Stomach smooth muscle (tissue), 2 donors: ENCODE measurements at regions not wholly inside any gene's neighbourhood (a gene's known extent, or its start where the extent isn't known, plus 50 kb on each side); places are given as distances from the start of the nearest gene placed in this dataset.

Source experiments
- H3K27ac ChIP-seq: one replicate; pipeline ENCODE4 v1.7.0; 2013; ENCODE audit warnings: mild to moderate bottlenecking, low read length, inconsistent platforms
- H3K27me3 ChIP-seq, 2 donors: one replicate each; pipeline ENCODE4 v1.7.0; 2013; ENCODE audit warnings: low read length in 2 of 2; ENCODE audit not compliant: insufficient read depth in 2 of 2, control insufficient read depth in 1 of 2
- H3K36me3 ChIP-seq, 2 donors: one replicate each; pipeline ENCODE4 v1.7.0; 2013; ENCODE audit warnings: low read length in 2 of 2; ENCODE audit not compliant: control insufficient read depth in 2 of 2, insufficient read depth in 2 of 2
- H3K4me1 ChIP-seq: one replicate; pipeline ENCODE4 v1.7.0; 2013; ENCODE audit warnings: low read length; ENCODE audit not compliant: control insufficient read depth, insufficient read depth
- H3K4me3 ChIP-seq, 2 donors: one replicate each; pipeline ENCODE4 v1.7.0; 2013; ENCODE audit warnings: low read length in 2 of 2
- H3K9ac ChIP-seq, 2 donors: one replicate each; pipeline ENCODE4 v1.7.0; 2013; ENCODE audit warnings: low read length in 2 of 2, mild to moderate bottlenecking in 1 of 2
- H3K9me3 ChIP-seq, 2 donors: one replicate each; pipeline ENCODE4 v1.7.0; 2013; ENCODE audit warnings: low read length in 2 of 2; ENCODE audit not compliant: control insufficient read depth in 2 of 2
- donor health status: healthy.
- donor health status: Pancreatic carcinoma.

DNA sequence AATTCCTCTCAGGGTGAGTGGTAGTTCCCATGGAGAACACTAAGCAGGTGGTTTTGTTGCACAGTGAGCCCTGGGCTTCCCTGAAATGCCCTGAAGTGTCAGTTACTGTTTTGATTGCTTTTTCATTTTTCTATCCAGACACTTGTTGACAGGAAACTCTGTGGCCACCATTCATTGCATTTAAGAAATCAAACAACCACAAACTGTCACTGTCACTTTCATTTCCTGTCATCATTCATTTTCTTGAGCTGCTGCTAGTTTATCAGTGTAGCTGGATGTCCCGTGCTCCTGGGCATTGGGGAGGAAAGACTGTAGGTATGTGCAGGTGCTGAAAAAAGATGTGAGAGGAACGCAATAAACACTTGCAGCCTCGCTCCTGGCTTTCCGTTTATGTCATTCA lies 891.6 kb upstream of the ZEB2 start:
- Histone ChIP-seq H3K9ac (no peak overlapping the region), H3K4me3 (no peak overlapping the region), H3K27me3 (no peaks in the 10 kb centered on the region), H3K36me3 (no peaks in the 10 kb centered on the region), H3K9me3 (no peaks in the 10 kb centered on the region), H3K27ac (no peak overlapping the region), H3K4me1 (no peaks in the 10 kb centered on the region)

DNA sequence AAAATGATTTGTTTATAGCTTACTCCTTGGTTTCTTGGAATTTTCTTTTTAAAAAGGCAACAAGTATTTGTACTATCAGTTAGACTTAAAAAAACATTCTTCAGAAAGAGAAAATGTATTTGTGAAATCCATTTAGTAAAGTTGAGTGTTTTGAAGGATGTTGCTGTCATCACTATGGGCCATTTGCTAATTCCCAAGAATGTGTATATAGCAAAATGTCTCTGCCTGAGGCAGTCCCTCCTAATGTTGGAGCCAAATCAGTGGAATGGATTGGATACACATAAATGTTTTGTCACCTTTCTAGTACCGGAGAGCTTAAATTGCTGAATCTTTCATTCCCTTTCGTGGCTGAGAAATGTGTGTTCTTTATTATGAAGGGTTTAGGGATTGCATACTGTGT lies 890.2 kb upstream of the ZEB2 start:
- no peaks in the 10 kb centered on the region for H3K4me1 ChIP-seq
- H3K9ac ChIP-seq: no peak overlapping the region
- no peaks in the 10 kb centered on the region for H3K27me3 ChIP-seq
- no peaks in the 10 kb centered on the region for H3K9me3 ChIP-seq
- no peak overlapping the region for H3K27ac ChIP-seq
- no peaks in the 10 kb centered on the region for H3K36me3 ChIP-seq
- no peak overlapping the region for H3K4me3 ChIP-seq

DNA sequence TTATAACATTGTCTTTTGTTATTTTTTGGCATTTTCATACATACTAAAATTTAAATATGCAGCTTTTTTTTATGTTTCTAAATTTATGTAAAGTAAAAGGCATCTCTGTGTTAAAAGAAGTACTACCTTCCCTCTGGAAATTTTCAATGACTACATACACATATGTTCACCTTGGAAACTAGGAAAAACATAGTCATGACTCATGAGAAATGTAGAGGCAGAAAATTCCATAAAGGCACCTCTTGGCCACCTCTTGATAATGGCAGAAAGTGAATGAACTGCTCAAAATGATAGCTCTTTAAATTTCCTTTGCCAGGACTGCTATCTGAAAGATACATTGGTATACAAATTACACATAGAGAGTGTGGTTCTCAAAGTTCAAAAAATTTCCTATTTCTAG lies 889.1 kb upstream of the ZEB2 start:
- Histone ChIP-seq H3K36me3 (no peaks in the 10 kb centered on the region), H3K4me3 (no peak overlapping the region), H3K9me3 (no peaks in the 10 kb centered on the region), H3K27ac (no peak overlapping the region), H3K27me3 (no peaks in the 10 kb centered on the region), H3K9ac (no peak overlapping the region), H3K4me1 (no peaks in the 10 kb centered on the region)

DNA sequence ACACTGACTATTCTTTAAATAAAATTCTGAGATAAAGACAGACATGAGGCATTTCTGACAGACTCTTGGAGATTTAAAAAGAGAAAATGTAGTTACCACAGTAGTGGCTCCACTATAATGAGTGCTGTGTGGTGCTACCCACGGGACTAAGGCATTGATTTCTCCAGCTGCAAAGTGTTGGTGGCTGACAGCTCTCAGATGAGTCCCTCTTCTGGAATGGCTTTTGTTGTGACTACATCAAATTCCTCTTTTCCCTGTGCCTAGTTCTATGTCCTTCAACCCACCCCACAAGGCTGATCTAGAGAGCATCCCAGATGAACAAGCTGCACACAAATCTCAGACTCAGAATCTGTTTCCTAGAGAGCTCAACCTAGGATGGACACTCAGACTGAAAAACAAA lies 884.8 kb upstream of the ZEB2 start:
- no peaks in the 10 kb centered on the region for H3K36me3 ChIP-seq
- H3K9ac ChIP-seq: no peak overlapping the region
- H3K9me3 ChIP-seq: no peaks in the 10 kb centered on the region
- no peak overlapping the region for H3K4me3 ChIP-seq
- no peak overlapping the region for H3K27ac ChIP-seq
- no peaks in the 10 kb centered on the region for H3K27me3 ChIP-seq
- H3K4me1 ChIP-seq: no peaks in the 10 kb centered on the region

DNA sequence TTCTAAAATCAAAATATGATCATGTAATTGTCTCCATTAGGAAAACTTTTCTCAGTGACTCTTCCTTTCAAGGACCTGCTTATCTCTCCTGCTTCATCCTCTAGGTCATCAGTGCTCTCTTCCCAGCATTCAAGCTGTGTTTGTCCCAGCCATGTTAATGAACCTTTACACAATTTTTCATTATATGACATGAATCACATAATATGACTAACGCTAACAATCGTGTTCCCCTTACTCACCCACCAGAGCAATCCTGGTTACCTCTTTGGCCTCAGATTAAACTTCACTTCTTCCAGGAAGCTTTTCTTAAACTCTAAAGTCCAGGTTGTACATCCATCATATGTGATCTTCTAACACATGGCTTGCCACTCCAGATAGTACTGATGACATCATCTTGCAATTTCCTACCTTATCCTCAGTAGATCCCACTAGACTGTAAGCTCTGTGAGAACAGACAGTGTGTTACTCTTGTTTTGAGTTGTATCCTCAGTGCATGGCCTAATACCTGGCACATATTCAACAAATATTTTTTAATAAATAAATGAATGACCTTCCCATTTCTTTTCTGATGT lies 882.9 kb upstream of the ZEB2 start:
- H3K36me3 ChIP-seq: no peaks in the 10 kb centered on the region
- H3K9ac ChIP-seq: no peak overlapping the region
- H3K4me3 ChIP-seq: no peak overlapping the region
- no peaks in the 10 kb centered on the region for H3K4me1 ChIP-seq
- no peak overlapping the region for H3K27ac ChIP-seq
- no peaks in the 10 kb centered on the region for H3K9me3 ChIP-seq
- no peaks in the 10 kb centered on the region for H3K27me3 ChIP-seq

DNA sequence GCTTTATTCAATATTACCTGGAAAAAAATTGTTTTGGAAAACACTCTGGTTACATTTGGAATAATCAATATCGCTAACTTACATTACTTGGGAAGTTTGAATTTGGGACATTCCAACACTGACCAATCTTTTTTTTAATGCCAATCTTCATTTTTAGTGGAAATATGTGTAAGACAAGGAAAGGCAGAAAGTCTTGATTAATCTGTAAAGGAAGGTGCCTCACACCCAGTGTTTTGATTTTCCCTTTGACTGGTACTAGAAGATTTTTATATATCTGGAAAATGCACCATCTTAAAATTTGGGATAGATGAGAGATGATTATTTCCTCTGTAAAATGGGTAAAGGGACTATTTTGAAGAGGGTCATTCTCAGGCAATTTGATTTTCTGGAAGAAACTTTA lies 879.2 kb upstream of the ZEB2 start:
- Histone ChIP-seq H3K27ac (no peak overlapping the region), H3K9ac (no peak overlapping the region), H3K27me3 (no peaks in the 10 kb centered on the region), H3K36me3 (no peaks in the 10 kb centered on the region), H3K4me1 (no peaks in the 10 kb centered on the region), H3K9me3 (no peaks in the 10 kb centered on the region), H3K4me3 (no peak overlapping the region)

DNA sequence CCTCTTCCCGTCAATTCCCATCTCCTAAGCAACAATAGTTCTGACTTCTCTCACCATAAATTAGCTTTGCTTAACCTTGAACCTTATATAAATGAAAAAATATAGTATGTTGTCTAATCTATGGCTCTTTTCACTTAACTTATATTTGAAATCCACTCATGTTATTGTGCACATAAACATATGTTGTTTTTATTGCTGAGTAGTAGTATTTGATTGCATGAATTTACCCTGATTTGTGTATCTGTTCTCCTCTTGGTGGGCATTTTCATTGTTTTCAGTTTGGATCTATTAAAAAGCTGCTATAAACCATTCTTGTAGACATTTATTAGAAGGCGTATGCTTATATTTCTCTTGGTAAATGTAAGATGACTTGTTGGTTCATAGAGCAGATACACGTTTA lies 874.3 kb upstream of the ZEB2 start:
- H3K9ac ChIP-seq: no peak overlapping the region
- H3K4me3 ChIP-seq: no peak overlapping the region
- H3K27me3 ChIP-seq: no peaks in the 10 kb centered on the region
- H3K27ac ChIP-seq: no peak overlapping the region
- no peaks in the 10 kb centered on the region for H3K36me3 ChIP-seq
- H3K4me1 ChIP-seq: no peaks in the 10 kb centered on the region
- H3K9me3 ChIP-seq: no peaks in the 10 kb centered on the region

DNA sequence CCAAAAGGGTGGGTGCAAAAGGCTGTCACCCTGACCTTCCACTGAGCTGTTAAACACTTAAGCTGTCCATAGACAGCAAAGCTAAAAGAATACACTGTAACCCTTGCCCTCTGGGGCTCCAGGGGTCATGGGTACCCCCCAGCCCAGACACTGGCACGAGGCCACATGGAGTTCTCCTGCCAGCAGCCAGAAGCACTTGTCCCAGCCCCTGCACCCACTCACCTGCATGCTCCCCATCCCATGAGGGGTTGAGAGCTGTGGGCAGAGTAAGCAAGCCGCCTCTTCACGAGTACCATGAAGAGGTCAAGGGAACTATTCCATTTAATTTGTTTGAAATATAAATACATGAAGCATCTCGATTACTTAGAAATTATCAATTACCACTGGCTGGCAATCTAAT lies 867.1 kb upstream of the ZEB2 start:
- H3K4me1 ChIP-seq: no peaks in the 10 kb centered on the region
- no peaks in the 10 kb centered on the region for H3K27me3 ChIP-seq
- H3K9ac ChIP-seq: no peak overlapping the region
- peaks cover 0 to 5% of the 10 kb centered on the region in 2 donors for H3K9me3 ChIP-seq
- no peak overlapping the region for H3K4me3 ChIP-seq
- no peak overlapping the region for H3K27ac ChIP-seq
- no peaks in the 10 kb centered on the region for H3K36me3 ChIP-seq

DNA sequence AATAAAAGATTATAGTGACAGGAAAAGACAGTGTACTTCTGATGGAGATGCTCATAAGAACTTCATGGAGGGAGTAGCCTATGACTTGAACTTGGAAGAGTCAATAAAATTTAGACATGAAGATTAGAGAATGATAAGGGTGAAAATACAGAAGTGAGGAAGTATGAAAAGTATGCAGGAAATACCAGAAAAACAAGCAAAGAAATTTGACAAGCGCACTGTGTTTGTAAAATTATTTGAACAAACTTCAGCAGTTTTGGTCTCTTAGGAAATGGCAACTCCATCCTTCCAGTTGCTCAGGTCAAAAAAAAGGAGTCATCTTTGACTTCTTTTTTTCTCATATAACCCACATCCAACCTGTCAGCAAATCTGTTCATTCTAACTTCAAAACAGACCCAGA lies 864.0 kb upstream of the ZEB2 start:
- peaks cover 0 to 5% of the 10 kb centered on the region in 2 donors for H3K9me3 ChIP-seq
- no peaks in the 10 kb centered on the region for H3K36me3 ChIP-seq
- no peaks in the 10 kb centered on the region for H3K4me1 ChIP-seq
- H3K27me3 ChIP-seq: no peaks in the 10 kb centered on the region
- H3K27ac ChIP-seq: no peak overlapping the region
- no peak overlapping the region for H3K9ac ChIP-seq
- H3K4me3 ChIP-seq: no peak overlapping the region

DNA sequence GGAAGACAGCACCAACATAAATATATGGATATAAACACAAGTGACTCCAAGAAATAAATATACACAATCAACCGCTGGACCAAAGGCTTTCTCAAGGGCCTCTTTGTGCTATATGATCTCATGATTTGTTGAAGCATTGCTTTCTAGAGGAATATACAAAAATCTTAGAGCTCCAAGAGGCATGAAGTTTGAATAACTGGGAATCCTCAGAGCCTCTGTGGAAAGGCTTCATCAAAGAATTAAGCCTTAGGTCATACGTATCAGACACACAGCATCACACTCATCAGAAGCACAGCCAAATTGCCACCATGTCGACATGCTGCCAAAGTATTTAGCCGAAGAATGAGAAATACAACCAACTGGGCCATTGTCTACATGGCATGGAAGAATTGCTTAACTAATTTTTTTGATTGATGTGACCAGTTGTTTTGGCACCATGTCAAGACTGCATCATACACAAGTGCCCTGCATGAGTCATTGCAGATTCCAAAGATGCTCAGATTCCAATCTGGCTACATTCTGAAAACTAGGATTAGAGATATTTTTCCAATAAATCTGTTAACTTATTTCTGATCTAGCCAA lies 860.6 kb upstream of the ZEB2 start:
- Histone ChIP-seq H3K9ac (no peak overlapping the region), H3K9me3 (no peaks in the 10 kb centered on the region), H3K27me3 (no peaks in the 10 kb centered on the region), H3K4me3 (no peak overlapping the region), H3K27ac (no peak overlapping the region), H3K36me3 (no peaks in the 10 kb centered on the region), H3K4me1 (no peaks in the 10 kb centered on the region)

DNA sequence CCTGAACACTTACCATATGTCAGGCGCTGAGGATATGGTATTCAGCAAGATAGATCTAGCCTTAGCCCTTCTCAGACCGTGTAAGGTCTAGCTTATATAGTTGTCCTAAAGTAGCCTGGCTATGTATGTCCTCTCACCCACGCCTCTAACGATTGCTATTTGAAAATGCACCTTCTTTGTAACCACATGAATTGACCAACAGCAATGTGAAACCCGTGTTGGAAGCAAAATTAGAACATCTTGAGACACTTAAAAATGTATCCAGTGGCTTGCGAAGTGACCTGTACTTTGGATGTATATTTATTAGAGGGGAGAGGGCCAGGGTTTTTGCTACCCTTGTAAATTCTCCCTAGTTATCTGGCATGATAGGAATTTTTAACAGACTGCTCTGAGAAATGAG lies 860.0 kb upstream of the ZEB2 start:
- Histone ChIP-seq H3K9ac (no peak overlapping the region), H3K27ac (no peak overlapping the region), H3K27me3 (no peaks in the 10 kb centered on the region), H3K9me3 (no peaks in the 10 kb centered on the region), H3K36me3 (no peaks in the 10 kb centered on the region), H3K4me3 (no peak overlapping the region), H3K4me1 (no peaks in the 10 kb centered on the region)
